ENCODE measurements at regions not wholly inside any gene's neighbourhood (a gene's known extent, or its start where the extent isn't known, plus 50 kb on each side); places are given as distances from the start of the nearest gene placed in this dataset.
"Not testable (repeated sequence)": the region's sequence is repeated elsewhere in the genome, so short reads cannot be mapped to it uniquely, and the experiment has no call there.

- not testable (repeated sequence) for DNase-seq
Observed at GRCh38 chr9:61817127-61817705, 627.4 kb downstream of the SPATA31A7 start.

- DNase-seq, result peak; percentile 90
Observed at GRCh38 chr9:61853624-61854259, 663.9 kb downstream of the SPATA31A7 start.

- DNase-seq, result peak; percentile 5
Observed at GRCh38 chr9:61854260-61854640, 664.4 kb downstream of the SPATA31A7 start.

- DNase-seq, result not testable (repeated sequence)
Observed at GRCh38 chr9:61856283-61856682, 666.4 kb downstream of the SPATA31A7 start.

GRCh38 chr9:61856858-61857453 is 667.1 kb downstream of the SPATA31A7 start:
- peak; percentile 5 for DNase-seq

- DNase-seq, result not testable (repeated sequence)
Observed at GRCh38 chr9:61857709-61858351, 668.0 kb downstream of the SPATA31A7 start.

GRCh38 chr9:61862431-61862971 is 672.7 kb downstream of the SPATA31A7 start:
- DNase-seq, result peak; percentile 75

- not testable (repeated sequence) for DNase-seq
Observed at GRCh38 chr9:61864463-61864862, 674.6 kb downstream of the SPATA31A7 start.

- not testable (repeated sequence) for DNase-seq
Observed at GRCh38 chr9:61868965-61869364, 679.1 kb downstream of the SPATA31A7 start.

- not testable (repeated sequence) for DNase-seq
Observed at GRCh38 chr9:61872329-61872728, 682.5 kb downstream of the SPATA31A7 start.
